ENCODE measurements at regions not wholly inside any gene's neighbourhood (a gene's known extent, or its start where the extent isn't known, plus 50 kb on each side); places are given as distances from the start of the nearest gene placed in this dataset.

DNA sequence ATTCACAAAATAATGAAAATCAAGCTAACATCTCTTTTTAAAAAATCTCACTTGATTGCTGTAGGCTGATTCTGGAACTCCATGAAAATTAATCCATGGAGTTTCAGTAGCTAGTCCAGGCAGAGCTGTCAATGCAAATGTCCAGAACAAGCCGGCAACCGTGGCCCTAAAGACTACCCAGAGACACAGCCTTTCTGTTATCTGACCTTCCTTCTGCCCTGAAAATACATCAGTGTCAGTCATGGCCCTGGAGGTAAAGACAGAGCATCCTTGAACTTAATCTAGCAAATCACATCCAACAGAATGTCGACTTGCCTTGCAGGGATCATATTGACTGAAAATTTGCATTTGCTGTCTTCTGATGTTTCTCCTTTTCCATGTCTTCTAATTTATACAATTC lies 887.4 kb upstream of the B3GALT2 start:
- Histone ChIP-seq H3K27ac (ENCODE audit: extremely low read depth, low read depth, low read length) (no peak overlapping the region), H3K4me1 (replicated peaks in 1 of 2; ENCODE audit: control insufficient read depth in 2 of 2, insufficient read depth in 2 of 2, low read length in 2 of 2) (no peaks in the 10 kb centered on the region), H2AFZ (ENCODE audit: low read depth, low read length) (no peak overlapping the region), H3K4me3 (no peak overlapping the region), H3K9me3 (replicated peaks; ENCODE audit: control insufficient read depth, insufficient read depth, low read depth, low read length) (no peaks in the 10 kb centered on the region), H3K27me3 (ENCODE audit: control insufficient read depth in 2 of 2, insufficient read depth in 2 of 2, low read length in 2 of 2) (no peaks in the 10 kb centered on the region), H3K36me3 (ENCODE audit: control insufficient read depth, insufficient read depth, low read length) (no peaks in the 10 kb centered on the region), H3K4me2 (ENCODE audit: insufficient read depth, low read length) (no peak overlapping the region), H3K9me1 (ENCODE audit: control insufficient read depth, insufficient read depth, low read length) (no peaks in the 10 kb centered on the region), H3K79me2 (ENCODE audit: control insufficient read depth, insufficient read depth, low read length) (no peaks in the 10 kb centered on the region), H4K20me1 (replicated peaks; ENCODE audit: control insufficient read depth, insufficient read depth, low read length) (no peaks in the 10 kb centered on the region), H3K9ac (ENCODE audit: insufficient read depth in 1 of 2, low read depth in 2 of 2, low read length in 2 of 2) (no peak overlapping the region)
- no TSS peak for BruUV-seq (replicated peaks)
- in situ Hi-C loops (cut with MboI) (no loop called here), intact Hi-C loops (cut with micrococcal nuclease) (no loop called here)
- POLR2A ChIA-PET = no interaction called here
- CTCF ChIA-PET (ENCODE audit: low intra/inter-chr PET ratio) = no interaction called here
- WGBS (ENCODE audit: insufficient coverage, low coverage, missing lambda C conversion rate) = 0% methylated on average over 3 of the region's 3 CpGs
- DNase-seq (ENCODE audit: extremely low read depth in 1 of 4, low spot score in 3 of 4) = no peak
- FAIRE-seq = no peak
- ATAC-seq = no peak
- TF ChIP-seq KAT7 (CRISPR knock-in tag; IDR thresholded peaks at IDR 0.05; ENCODE audit: borderline replicate concordance) (no peak), ZNF583 (CRISPR knock-in tag; IDR thresholded peaks at IDR 0.05) (no peak), CTCFL (IDR thresholded peaks at IDR 0.05; ENCODE audit: borderline replicate concordance, insufficient read depth, low read depth, low read length, poor library complexity, severe bottlenecking) (no peak), ZBTB1 (CRISPR knock-in tag; IDR thresholded peaks at IDR 0.05; ENCODE audit: borderline replicate concordance, low read depth) (no peak), ZNF76 (CRISPR knock-in tag; IDR thresholded peaks at IDR 0.05; ENCODE audit: borderline replicate concordance) (no peak), OTX1 (CRISPR knock-in tag; IDR thresholded peaks at IDR 0.05) (no peak), MTF1 (CRISPR knock-in tag; IDR thresholded peaks at IDR 0.05; ENCODE audit: borderline replicate concordance) (no peak)
- TF ChIP-seq, protein P1, sequence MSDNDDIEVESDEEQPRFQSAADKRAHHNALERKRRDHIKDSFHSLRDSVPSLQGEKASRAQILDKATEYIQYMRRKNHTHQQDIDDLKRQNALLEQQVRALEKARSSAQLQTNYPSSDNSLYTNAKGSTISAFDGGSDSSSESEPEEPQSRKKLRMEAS (CRISPR knock-in tag; IDR thresholded peaks at IDR 0.05) = no peak
- TF ChIP-seq, protein P2, sequence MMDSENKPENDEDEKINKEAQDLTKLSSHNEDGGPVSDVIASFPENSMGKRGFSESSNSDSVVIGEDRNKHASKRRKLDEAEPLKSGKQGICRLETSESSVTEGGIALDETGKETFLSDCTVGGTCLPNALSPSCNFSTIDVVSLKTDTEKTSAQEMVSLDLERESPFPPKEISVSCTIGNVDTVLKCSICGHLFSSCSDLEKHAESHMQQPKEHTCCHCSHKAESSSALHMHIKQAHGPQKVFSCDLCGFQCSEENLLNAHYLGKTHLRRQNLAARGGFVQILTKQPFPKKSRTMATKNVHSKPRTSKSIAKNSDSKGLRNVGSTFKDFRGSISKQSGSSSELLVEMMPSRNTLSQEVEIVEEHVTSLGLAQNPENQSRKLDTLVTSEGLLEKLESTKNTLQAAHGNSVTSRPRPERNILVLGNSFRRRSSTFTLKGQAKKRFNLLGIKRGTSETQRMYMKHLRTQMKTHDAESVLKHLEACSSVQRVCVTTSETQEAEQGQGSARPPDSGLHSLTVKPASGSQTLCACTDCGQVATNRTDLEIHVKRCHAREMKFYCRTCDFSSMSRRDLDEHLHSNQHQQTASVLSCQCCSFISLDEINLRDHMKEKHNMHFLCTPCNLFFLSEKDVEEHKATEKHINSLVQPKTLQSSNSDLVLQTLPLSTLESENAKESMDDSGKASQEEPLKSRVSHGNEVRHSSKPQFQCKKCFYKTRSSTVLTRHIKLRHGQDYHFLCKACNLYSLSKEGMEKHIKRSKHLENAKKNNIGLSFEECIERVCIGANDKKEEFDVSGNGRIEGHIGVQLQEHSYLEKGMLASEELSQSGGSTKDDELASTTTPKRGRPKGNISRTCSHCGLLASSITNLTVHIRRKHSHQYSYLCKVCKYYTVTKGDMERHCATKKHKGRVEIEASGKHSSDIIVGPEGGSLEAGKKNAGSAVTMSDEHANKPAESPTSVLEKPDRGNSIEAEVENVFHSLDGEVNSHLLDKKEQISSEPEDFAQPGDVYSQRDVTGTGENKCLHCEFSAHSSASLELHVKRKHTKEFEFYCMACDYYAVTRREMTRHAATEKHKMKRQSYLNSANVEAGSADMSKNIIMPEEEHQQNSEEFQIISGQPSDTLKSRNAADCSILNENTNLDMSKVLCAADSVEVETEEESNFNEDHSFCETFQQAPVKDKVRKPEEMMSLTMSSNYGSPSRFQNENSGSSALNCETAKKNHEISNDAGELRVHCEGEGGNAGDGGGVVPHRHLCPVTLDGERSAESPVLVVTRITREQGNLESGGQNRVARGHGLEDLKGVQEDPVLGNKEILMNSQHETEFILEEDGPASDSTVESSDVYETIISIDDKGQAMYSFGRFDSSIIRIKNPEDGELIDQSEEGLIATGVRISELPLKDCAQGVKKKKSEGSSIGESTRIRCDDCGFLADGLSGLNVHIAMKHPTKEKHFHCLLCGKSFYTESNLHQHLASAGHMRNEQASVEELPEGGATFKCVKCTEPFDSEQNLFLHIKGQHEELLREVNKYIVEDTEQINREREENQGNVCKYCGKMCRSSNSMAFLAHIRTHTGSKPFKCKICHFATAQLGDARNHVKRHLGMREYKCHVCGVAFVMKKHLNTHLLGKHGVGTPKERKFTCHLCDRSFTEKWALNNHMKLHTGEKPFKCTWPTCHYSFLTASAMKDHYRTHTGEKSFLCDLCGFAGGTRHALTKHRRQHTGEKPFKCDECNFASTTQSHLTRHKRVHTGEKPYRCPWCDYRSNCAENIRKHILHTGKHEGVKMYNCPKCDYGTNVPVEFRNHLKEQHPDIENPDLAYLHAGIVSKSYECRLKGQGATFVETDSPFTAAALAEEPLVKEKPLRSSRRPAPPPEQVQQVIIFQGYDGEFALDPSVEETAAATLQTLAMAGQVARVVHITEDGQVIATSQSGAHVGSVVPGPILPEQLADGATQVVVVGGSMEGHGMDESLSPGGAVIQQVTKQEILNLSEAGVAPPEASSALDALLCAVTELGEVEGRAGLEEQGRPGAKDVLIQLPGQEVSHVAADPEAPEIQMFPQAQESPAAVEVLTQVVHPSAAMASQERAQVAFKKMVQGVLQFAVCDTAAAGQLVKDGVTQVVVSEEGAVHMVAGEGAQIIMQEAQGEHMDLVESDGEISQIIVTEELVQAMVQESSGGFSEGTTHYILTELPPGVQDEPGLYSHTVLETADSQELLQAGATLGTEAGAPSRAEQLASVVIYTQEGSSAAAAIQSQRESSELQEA (IDR thresholded peaks at IDR 0.05; ENCODE audit: low read depth) = no peak

All from K562 (cell line).